Trophoblast cell (in vitro differentiated cells and primary cell): ENCODE measurements at regions not wholly inside any gene's neighbourhood (a gene's known extent, or its start where the extent isn't known, plus 50 kb on each side); places are given as distances from the start of the nearest gene placed in this dataset.

ENCODE experiments used
- DNase-seq, 2 donors: peaks; one replicate each; pipeline ENCODE4 v3.0.0-alpha.2; 2016
- H2AFZ ChIP-seq: 2 replicates; pipeline ENCODE4 v1.6.1; 2013; ENCODE audit warnings: low read length, moderate library complexity, mild to moderate bottlenecking; ENCODE audit not compliant: insufficient read depth, poor library complexity
- H2AK5ac ChIP-seq: 2 replicates; pipeline ENCODE4 v1.6.1; 2013; ENCODE audit warnings: mild to moderate bottlenecking, low read length
- H2BK120ac ChIP-seq: 2 replicates; pipeline ENCODE4 v1.6.1; 2013; ENCODE audit warnings: low read length, mild to moderate bottlenecking, moderate library complexity; ENCODE audit not compliant: insufficient read depth, poor library complexity
- H2BK12ac ChIP-seq: 2 replicates; pipeline ENCODE4 v1.6.1; 2013; ENCODE audit warnings: mild to moderate bottlenecking, low read length, moderate library complexity
- H2BK5ac ChIP-seq: 2 replicates; pipeline ENCODE4 v1.6.1; 2013; ENCODE audit warnings: low read length, low read depth, moderate library complexity, mild to moderate bottlenecking; ENCODE audit not compliant: poor library complexity
- H3K14ac ChIP-seq: 2 replicates; pipeline ENCODE4 v1.6.1; 2013; ENCODE audit warnings: mild to moderate bottlenecking, low read length
- H3K18ac ChIP-seq: 2 replicates; pipeline ENCODE4 v1.6.1; 2013; ENCODE audit warnings: mild to moderate bottlenecking, low read length
- H3K23ac ChIP-seq: 2 replicates; pipeline ENCODE4 v1.6.1; 2013; ENCODE audit warnings: low read length
- H3K27ac ChIP-seq: 2 replicates; pipeline ENCODE4 v1.5.1; 2013; ENCODE audit warnings: low read depth, mild to moderate bottlenecking, inconsistent platforms, low read length, moderate library complexity
- H3K27me3 ChIP-seq: 2 replicates; pipeline ENCODE4 v1.6.1; 2013; ENCODE audit warnings: inconsistent platforms, mild to moderate bottlenecking, low read length, moderate library complexity; ENCODE audit not compliant: insufficient read depth
- H3K36me3 ChIP-seq, 2 experiments: 1 replicate in 1 of 2; 2 replicates in 1 of 2; pipeline ENCODE4 v1.6.1; 2013; ENCODE audit warnings: low read length in 2 of 2, mild to moderate bottlenecking in 2 of 2, moderate library complexity in 1 of 2; ENCODE audit not compliant: insufficient read depth in 2 of 2, control insufficient read depth in 1 of 2
- H3K4ac ChIP-seq: 2 replicates; pipeline ENCODE4 v1.6.1; 2013; ENCODE audit warnings: low read depth, mild to moderate bottlenecking, low read length, moderate library complexity
- H3K4me1 ChIP-seq, 2 experiments: 1 replicate in 1 of 2; 2 replicates in 1 of 2; pipeline ENCODE4 v1.6.1; 2013; ENCODE audit warnings: low read length in 2 of 2, mild to moderate bottlenecking in 2 of 2, moderate library complexity in 1 of 2; ENCODE audit not compliant: insufficient read depth in 2 of 2, control insufficient read depth in 1 of 2
- H3K4me2 ChIP-seq: 2 replicates; pipeline ENCODE4 v1.6.1; 2013; ENCODE audit warnings: inconsistent platforms, mild to moderate bottlenecking, low read length, moderate library complexity
- H3K4me3 ChIP-seq: 2 replicates; pipeline ENCODE4 v1.5.1; 2013; ENCODE audit warnings: mild to moderate bottlenecking, low read depth, low read length, inconsistent platforms
- H3K79me1 ChIP-seq: one replicate; pipeline ENCODE4 v1.6.1; 2013; ENCODE audit warnings: low read length
- H3K79me2 ChIP-seq: 2 replicates; pipeline ENCODE4 v1.6.1; 2013; ENCODE audit warnings: low read length, mild to moderate bottlenecking; ENCODE audit not compliant: control insufficient read depth, insufficient read depth, poor library complexity
- H3K9ac ChIP-seq: 2 replicates; pipeline ENCODE4 v1.6.1; 2013; ENCODE audit warnings: mild to moderate bottlenecking, low read length
- H3K9me3 ChIP-seq: 2 replicates; pipeline ENCODE4 v1.6.1; 2013; ENCODE audit warnings: low read depth, mild to moderate bottlenecking, control low read depth, inconsistent platforms, low read length; ENCODE audit not compliant: insufficient read depth
- H4K12ac ChIP-seq: 2 replicates; pipeline ENCODE4 v1.6.1; 2013; ENCODE audit warnings: low read depth, mild to moderate bottlenecking, low read length, moderate library complexity
- H4K8ac ChIP-seq: 2 replicates; pipeline ENCODE4 v1.6.1; 2013; ENCODE audit warnings: low read depth, mild to moderate bottlenecking, low read length, moderate library complexity
- H4K91ac ChIP-seq: one replicate; pipeline ENCODE4 v1.6.1; 2013; ENCODE audit warnings: low read depth, mild to moderate bottlenecking, low read length, moderate library complexity
- WGBS: extraction: QIAGEN DNeasy Blood & Tissue Kit; methylation state at CpG from one replicate; pipeline ENCODE4 v1.1.7; 2013; ENCODE audit warnings: missing lambda C conversion rate; ENCODE audit not compliant: insufficient read length, insufficient coverage; ENCODE audit errors: extremely low coverage; 5-methylcytosine and 5-hydroxymethylcytosine counted together

DNA sequence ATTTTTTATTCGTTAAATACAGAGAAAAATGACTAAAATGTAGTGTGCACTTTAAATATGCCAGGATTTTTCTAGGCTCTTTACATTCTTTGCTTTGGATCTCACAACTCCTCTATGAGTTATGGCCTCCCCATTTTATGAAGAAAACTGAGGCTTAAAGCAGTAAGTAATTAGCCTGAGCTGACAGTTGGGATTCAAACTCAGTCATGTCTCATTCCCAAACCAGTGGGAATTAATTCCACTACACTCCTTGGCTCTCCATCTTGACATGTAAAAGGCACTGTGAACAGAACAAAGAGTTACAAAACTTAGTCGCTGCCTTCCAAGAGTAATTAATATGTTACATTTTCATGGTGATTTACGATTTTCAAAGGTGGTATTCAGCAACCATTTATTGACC is 351.9 kb downstream of the SATB2 start:
- no peak overlapping the region for H3K9ac ChIP-seq
- H3K27me3 ChIP-seq = no peaks in the 10 kb centered on the region
- H2BK120ac ChIP-seq = no peak overlapping the region
- no peak overlapping the region for H4K8ac ChIP-seq
- no peak overlapping the region for H3K27ac ChIP-seq
- no peaks in the 10 kb centered on the region for H3K79me1 ChIP-seq
- no peak overlapping the region for H4K12ac ChIP-seq
- no peak overlapping the region for H3K4me3 ChIP-seq
- H4K91ac ChIP-seq = no peak overlapping the region
- WGBS = no CpG with 5 or more reads among the region's 3 CpGs
- DNase-seq = no peak
- no peak overlapping the region for H3K14ac ChIP-seq
- no peaks in the 10 kb centered on the region for H3K4me1 ChIP-seq
- no peak overlapping the region for H2BK12ac ChIP-seq
- H3K36me3 ChIP-seq = no peaks in the 10 kb centered on the region
- H2AFZ ChIP-seq = no peak overlapping the region
- no peak overlapping the region for H3K23ac ChIP-seq
- no peak overlapping the region for H3K18ac ChIP-seq
- H3K79me2 ChIP-seq = no peaks in the 10 kb centered on the region
- no peak overlapping the region for H3K4ac ChIP-seq
- no peaks in the 10 kb centered on the region for H3K9me3 ChIP-seq
- no peak overlapping the region for H3K4me2 ChIP-seq
- no peak overlapping the region for H2AK5ac ChIP-seq
- H2BK5ac ChIP-seq = no peak overlapping the region

DNA sequence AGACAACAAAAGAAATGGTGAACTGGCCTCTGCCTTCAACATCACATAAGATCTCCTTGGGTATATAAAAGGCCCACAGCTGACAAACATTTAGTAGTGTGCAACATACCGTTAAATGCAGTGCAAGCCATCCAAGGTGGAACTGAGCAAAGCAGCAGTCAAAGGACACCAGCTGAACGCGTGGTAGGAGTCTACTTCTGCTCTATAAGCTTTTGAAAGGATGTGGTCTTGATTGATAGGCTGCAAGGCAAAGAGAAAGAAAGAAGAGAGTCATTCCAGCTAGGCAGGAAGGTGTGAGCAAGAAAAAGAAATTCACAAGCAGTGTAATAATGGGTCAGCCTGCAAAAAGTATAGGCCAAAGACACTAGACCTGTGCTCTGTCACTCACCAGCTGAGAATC is 356.3 kb downstream of the SATB2 start:
- H3K9ac ChIP-seq = no peak overlapping the region
- H2AFZ ChIP-seq = no peak overlapping the region
- H3K36me3 ChIP-seq = no peaks in the 10 kb centered on the region
- H3K4ac ChIP-seq = no peak overlapping the region
- H3K9me3 ChIP-seq = no peaks in the 10 kb centered on the region
- no peak overlapping the region for H2BK120ac ChIP-seq
- no CpG with 5 or more reads among the region's 3 CpGs for WGBS
- no peak overlapping the region for H2BK5ac ChIP-seq
- no peaks in the 10 kb centered on the region for H3K79me2 ChIP-seq
- no peak overlapping the region for H2BK12ac ChIP-seq
- H3K4me1 ChIP-seq = no peaks in the 10 kb centered on the region
- H3K18ac ChIP-seq = no peak overlapping the region
- H3K23ac ChIP-seq = no peak overlapping the region
- no peak overlapping the region for H3K4me3 ChIP-seq
- no peak overlapping the region for H3K14ac ChIP-seq
- no peak overlapping the region for H3K4me2 ChIP-seq
- no peak overlapping the region for H3K27ac ChIP-seq
- H4K8ac ChIP-seq = no peak overlapping the region
- no peak overlapping the region for H4K91ac ChIP-seq
- H2AK5ac ChIP-seq = no peak overlapping the region
- H3K79me1 ChIP-seq = no peaks in the 10 kb centered on the region
- H4K12ac ChIP-seq = no peak overlapping the region
- H3K27me3 ChIP-seq = no peaks in the 10 kb centered on the region
- DNase-seq = no peak

- H2BK5ac ChIP-seq = no peak overlapping the region
Measured at GRCh38 chr2:199100326-199101110, 357.2 kb downstream of the SATB2 start.

DNA sequence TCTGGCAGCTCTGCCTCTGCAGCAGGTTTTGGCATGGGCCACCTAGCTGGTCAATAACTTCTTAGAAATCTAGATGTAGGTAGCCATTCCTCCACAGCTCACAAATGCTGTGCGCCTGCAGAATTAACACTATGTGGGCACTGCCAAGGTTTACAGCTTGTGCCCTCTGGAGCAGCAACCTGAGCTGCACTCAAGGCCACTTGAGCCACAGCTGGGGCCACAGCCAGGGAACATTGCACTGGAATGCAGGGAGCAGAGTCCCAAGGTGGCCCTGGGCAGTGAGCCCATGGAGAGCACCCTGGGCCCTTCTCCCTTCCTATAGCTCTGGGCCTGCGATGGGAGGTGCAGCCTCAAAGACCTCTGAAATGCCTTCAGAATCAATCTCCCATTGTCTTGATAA is 365.3 kb downstream of the SATB2 start:
- Histone ChIP-seq H3K4me2 (no peak overlapping the region), H2BK120ac (no peak overlapping the region), H3K27me3 (no peaks in the 10 kb centered on the region), H3K14ac (no peak overlapping the region), H3K79me1 (no peaks in the 10 kb centered on the region), H4K8ac (no peak overlapping the region), H3K9me3 (no peaks in the 10 kb centered on the region), H3K27ac (no peak overlapping the region), H4K12ac (no peak overlapping the region), H3K23ac (no peak overlapping the region), H3K9ac (no peak overlapping the region), H3K18ac (no peak overlapping the region), H3K36me3 (no peaks in the 10 kb centered on the region), H2AFZ (no peak overlapping the region), H4K91ac (no peak overlapping the region), H3K4me3 (no peak overlapping the region), H3K79me2 (no peaks in the 10 kb centered on the region), H2AK5ac (no peak overlapping the region), H2BK5ac (no peak overlapping the region), H2BK12ac (no peak overlapping the region), H3K4me1 (no peaks in the 10 kb centered on the region), H3K4ac (no peak overlapping the region)
- WGBS = no CpG with 5 or more reads among the region's 2 CpGs
- DNase-seq = no peak

More at GRCh38 chr2:199100326-199101110, 357.2 kb downstream of the SATB2 start:
- Histone ChIP-seq H3K14ac (no peak overlapping the region), H3K18ac (no peak overlapping the region), H2BK12ac (no peak overlapping the region), H4K8ac (no peak overlapping the region), H3K9me3 (no peaks in the 10 kb centered on the region), H3K27ac (no peak overlapping the region), H4K91ac (no peak overlapping the region), H3K4ac (no peak overlapping the region), H3K79me1 (no peaks in the 10 kb centered on the region), H3K79me2 (no peaks in the 10 kb centered on the region), H4K12ac (no peak overlapping the region), H2AFZ (no peak overlapping the region), H3K4me3 (no peak overlapping the region), H3K36me3 (no peaks in the 10 kb centered on the region), H3K27me3 (no peaks in the 10 kb centered on the region), H3K4me1 (no peaks in the 10 kb centered on the region), H3K23ac (no peak overlapping the region), H2AK5ac (no peak overlapping the region), H2BK120ac (no peak overlapping the region), H3K4me2 (no peak overlapping the region), H3K9ac (no peak overlapping the region)
- no CpG with 5 or more reads among the region's 4 CpGs for WGBS
- no peak for DNase-seq
